NCI-H1105 treated with DMSO at 0.1 percent for 48 hours (cell line): ENCODE measurements at regions not wholly inside any gene's neighbourhood (a gene's known extent, or its start where the extent isn't known, plus 50 kb on each side); places are given as distances from the start of the nearest gene placed in this dataset.
A peak's percentile ranks its signal among the peaks of the same experiment; 100 is the strongest.

Experiments
- DNase-seq: peaks from one replicate; lab custom pipeline; 2025; lab: John Stamatoyannopoulos, UW

GRCh38 chr12:126588586-126589249 is 1523.5 kb downstream of the AACS start:
- no peak for DNase-seq

DNA sequence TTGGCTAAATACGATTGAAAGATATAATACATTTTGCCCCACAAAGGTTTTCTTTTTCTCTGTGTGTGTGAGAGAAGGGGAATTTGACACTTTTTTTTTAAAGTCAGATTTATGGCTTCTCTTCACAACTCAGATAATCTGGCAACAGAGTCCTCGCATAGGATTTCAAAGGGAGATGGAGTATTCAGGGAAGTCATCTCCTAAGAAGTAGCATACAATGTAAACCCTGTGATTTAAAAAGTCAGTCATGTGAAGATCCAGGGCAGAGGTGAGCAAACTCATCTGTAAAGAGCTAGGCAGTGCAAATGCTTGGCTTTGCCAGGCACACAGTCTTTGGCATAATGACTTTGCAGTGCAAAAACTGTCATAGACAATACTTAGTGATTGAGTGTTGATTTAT is 1526.3 kb downstream of the AACS start:
- no peak for DNase-seq

DNA sequence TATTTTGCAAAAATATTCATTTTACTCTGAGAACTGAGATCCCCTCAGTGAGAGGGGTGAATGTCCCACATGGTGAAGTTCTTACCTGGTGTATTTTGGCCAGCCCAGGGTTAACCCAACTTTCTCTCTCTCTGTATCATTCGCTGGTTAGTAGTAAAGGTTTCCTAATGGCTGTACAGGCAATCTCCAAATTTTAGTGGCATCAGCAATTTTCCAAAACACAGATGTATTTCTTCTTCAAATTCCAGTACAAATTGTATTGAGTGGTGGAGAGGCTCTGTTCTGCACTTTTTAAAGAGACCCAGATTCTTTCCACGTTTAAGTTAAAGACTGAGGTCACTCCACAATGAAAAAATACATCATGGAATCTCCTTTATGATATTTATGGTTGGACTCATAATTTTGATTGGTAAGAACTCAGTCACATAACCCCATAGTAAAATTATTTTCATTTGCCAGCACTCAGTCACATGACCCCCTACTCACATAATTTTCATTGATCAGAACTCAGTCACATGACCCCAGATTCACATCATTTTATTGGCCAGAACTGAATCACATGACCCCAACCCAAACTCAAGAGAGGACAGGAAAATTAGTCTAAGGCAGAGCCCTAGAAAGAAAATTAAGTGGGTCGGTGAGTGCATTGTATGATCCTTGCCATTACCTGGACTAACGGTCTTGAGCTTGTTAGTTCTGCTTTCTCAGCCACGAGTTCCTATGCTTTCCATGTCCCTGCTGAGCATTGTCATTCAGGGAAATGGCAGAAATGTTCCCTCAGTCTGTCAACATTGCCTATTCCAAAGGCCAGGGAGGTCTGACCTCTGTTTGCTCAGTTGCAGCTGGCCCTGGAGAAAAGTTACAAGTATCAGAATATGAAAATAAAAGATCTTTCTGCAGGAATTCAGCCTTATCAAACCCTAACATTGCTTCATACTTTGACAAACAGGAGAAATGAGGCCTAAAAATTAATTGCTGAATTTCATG is 1536.2 kb downstream of the AACS start:
- no peak for DNase-seq

- DNase-seq = no peak
Observed at GRCh38 chr12:126602612-126603011, 1537.4 kb downstream of the AACS start.

DNA sequence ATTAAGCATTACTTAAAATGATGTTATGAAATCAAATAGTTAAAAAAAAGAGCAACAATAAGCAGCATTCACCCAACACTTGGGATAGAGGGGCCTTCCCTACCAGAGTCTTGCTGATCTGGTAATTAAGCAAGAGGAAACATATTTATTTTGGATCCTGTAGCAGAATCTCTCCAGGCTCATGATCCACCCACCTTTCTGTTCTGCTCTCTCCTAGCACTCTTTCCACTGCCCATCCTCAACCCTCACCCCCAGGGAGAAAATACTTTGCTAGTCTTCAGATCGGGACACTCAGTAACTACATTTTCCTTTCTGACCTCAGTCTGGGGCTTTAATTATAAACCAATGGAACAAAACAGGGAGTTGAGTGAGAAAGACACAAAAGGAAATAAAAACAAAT is 1541.9 kb downstream of the AACS start:
- no peak for DNase-seq

DNA sequence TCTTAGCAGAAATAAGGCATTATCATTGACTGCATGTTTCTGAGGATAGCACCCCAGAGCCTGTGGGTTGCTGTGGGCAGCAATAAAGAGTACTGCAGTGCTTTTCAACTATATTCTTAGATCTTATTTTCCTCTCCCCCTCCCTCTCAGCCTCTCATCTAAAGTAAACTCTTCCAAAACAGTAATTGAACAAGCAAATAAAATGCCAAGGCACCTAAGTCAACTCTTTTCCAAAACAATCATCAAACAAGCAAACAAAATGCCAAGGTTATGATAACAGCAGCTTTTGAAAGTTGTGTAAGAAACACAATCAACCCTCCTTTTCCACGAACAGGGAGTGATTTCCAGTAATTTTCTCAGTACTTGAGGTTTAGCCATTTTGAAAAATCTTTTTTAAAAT is 1542.6 kb downstream of the AACS start:
- no peak for DNase-seq

GRCh38 chr12:126608607-126609175 is 1543.5 kb downstream of the AACS start:
- DNase-seq = no peak

- no peak for DNase-seq
Observed at GRCh38 chr12:126616441-126616840, 1551.2 kb downstream of the AACS start.

DNA sequence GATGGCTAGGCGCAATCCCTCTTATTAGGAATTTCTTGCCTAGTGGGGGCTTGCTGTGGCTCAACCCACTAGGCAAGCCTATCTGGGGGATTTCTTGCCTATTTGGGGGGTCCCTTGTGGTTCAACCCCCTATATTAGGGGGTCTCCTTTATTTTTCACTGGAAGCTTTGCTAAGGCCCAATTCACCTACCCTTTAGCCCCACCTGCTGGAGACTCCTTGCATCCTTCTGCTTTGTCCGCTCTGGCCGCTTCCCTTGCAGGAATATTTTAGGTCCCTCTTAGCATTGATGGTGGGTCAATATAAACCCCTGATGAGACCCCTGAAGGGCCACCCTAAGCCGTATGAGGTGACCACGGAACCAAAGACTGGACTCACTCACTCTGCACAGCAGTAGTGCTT is 1552.1 kb downstream of the AACS start:
- DNase-seq = no peak

DNA sequence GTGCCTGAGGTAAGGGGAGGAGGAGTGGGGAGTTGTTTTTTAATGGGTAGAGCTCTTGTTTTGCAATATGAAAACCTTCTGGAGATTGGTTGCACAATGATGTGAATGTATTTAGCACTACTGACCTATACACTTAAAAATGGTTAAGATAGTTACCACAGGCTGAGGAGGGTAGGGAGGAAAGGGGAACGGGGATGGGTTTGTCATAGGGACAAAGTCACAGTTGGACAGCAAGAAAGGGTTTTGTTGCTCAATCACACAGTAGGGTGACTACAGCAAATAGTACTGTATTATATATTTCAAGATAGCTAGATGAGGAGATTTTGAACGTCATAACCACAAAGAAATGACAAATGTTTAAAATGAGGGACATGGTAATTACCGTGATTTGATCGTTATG is 1562.4 kb downstream of the AACS start:
- DNase-seq = no peak

DNA sequence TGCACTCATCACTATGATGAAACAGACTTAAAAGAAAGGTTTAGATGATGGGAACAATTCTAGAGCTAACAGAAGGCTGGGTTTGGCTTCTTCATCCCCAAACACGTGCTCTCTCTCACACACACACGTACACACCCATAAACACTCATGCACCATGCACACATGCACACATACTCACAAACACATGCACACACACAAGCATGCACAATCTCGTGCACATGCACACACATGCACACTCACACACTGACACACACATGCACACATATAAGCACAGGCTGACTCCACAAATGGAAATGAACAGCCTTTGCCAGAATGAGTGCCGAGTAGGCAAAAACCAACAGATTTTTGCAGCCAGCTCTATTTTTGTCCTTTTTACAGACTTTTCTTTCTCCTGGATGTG is 1571.6 kb downstream of the AACS start:
- no peak for DNase-seq

DNA sequence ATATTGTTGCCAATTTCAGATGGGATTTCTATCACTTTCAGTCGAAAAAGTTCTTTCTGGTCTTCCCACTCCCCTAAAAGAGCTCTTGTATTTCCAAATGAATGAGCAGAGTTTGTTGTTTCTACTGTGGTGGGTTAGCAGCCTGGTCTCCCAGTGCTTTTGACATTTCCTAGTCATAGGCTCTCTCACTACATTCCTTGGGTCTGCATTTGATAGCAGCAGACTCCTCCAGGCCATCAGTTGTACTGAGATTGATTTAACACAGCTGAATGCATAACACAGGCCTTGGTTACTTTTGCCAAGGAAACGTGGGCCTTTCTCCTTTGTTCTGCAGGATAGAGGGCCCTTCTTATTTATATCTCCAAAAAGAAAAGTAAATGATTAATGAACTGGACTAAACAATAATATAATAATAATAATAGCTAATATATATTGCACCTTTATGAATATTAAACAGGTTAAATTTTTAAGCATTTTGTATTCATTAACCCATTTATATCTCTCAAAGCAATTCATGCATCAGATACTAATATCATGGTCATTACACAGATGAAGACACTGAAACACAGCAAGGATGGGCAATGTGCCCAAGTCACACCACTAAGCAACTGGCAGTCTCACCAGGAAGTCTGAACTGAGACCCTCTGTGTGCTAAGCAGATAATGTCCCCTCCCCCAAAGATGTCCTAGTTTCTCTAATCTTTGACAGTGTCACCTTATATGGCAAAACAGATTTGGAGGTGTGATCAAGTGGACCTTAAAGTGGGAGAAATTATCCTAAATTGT is 1579.2 kb downstream of the AACS start:
- no peak for DNase-seq

- DNase-seq = no peak
Observed at GRCh38 chr12:126648074-126648473, 1582.8 kb downstream of the AACS start.

DNA sequence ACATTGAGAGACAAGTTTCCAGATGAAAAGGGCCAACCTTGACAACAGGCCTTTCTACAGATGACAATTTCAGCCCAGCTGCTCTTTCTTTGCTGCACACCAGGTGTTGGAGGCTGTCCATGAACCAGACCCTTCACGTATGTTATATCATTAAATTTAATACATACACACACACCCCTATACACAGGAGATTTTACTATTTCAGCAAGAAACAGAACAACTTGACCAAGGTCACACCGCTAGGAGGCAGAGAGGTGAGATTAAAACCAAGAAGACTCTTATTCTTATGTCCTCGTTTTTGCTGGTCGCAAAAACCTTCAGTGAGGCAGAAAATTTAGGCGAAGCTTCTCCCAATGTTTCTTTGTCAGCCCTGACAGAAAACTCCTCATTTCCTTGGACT is 1585.9 kb downstream of the AACS start:
- no peak for DNase-seq

- peak; percentile 34 for DNase-seq
Observed at GRCh38 chr12:126663304-126664094, 1598.3 kb downstream of the AACS start.

DNA sequence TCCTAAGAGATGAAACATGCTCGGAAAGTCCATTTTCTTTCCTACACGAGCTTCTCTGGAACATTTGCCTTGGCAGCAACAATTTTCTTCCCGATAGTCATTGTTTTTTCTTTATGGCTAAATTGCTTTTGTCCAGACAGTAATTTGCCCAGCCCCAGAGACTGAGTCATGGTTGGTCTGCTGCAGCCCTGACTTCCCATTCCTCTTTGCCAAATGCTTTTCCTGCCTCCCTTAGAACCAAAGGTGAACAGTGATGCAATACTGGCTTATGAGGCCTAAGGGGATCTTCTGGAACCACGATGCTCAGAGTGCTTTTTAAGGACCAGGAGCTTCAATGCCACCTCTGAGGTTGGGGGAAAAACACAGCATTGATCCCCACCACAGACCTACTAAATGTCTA is 1599.6 kb upstream of the TMEM132C start:
- no peak for DNase-seq

GRCh38 chr12:126668538-126668937 is 1598.4 kb upstream of the TMEM132C start:
- no peak for DNase-seq

DNA sequence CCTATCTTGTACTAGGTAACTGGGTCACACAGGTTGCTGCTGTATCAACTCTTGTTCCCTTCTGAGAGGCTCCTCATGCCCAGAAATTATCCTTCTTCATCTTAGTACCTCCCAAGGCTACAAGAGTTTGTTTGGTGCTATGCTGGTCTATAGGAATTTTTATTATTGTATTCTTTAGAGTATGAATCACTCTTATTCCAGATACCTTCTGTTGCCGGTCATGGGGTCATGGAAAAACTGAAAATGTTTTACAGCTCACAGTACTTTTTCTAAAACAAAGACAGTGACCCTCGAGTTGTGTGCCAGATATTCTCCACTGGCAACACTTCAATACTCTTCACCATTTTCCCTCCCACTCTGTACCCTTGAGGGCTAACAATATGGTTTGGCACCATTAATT is 1598.0 kb upstream of the TMEM132C start:
- DNase-seq = no peak

- DNase-seq = peak; percentile 84
Observed at GRCh38 chr12:126676434-126676833, 1590.5 kb upstream of the TMEM132C start.

DNA sequence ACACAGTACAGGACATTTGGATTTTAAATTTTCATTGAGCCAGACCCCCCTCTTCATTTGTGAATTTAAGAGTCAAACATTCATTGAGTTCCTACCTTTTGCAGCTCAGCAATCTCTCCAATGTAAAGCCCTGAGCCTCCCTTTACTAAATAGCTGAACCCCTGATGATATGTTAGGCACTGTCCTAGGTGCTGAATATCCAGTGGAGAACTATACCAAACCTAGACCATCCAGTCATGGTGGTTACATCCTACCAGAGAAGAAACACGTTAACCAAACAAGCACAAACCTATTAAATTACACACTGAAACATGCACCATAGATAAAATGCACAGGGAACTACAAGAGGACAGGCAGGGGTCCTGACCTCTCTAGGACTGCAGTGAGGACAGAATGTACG is 1585.3 kb upstream of the TMEM132C start:
- DNase-seq = no peak

- no peak for DNase-seq
Observed at GRCh38 chr12:126684703-126685102, 1582.3 kb upstream of the TMEM132C start.
